WTC11 (cell line): ENCODE measurements at regions not wholly inside any gene's neighbourhood (a gene's known extent, or its start where the extent isn't known, plus 50 kb on each side); places are given as distances from the start of the nearest gene placed in this dataset.

Source experiments
- ATAC-seq: fragments of 200-7000 bp; cut with Tn5 transposase; 2 replicates; pipeline ENCODE4 v1.10.0; 2021; ENCODE audit warnings: mild to moderate bottlenecking, moderate library complexity
- CTCF ChIA-PET: fragments of 300-600 bp; sonication (Branson Sonifier 250); formaldehyde crosslinking; loops from one replicate; lab custom pipeline; 2021; ENCODE audit warnings: antibody characterized with exemption; lab: Charles Lee
- POLR2A ChIA-PET: fragments of 350-600 bp; sonication (Branson Sonifier 250); formaldehyde crosslinking; loops from one replicate; lab custom pipeline; 2021; ENCODE audit warnings: antibody characterized with exemption; lab: Charles Lee
- DNase-seq: peaks from one replicate; pipeline ENCODE4 v3.0.0; 2021; ENCODE audit warnings: low spot score
- H3K27ac Mint-ChIP-seq: 2 replicates; pipeline ENCODE4 v1.8.0; 2021; ENCODE audit warnings: mixed read lengths
- H3K27me3 Mint-ChIP-seq: 2 replicates; pipeline ENCODE4 v1.8.0; 2021; ENCODE audit warnings: low read depth, mild to moderate bottlenecking, moderate library complexity, mixed read lengths
- H3K36me3 Mint-ChIP-seq: 2 replicates; pipeline ENCODE4 v1.8.0; 2021; ENCODE audit warnings: mixed read lengths
- H3K4me1 Mint-ChIP-seq: 2 replicates; pipeline ENCODE4 v1.8.0; 2022; ENCODE audit warnings: mixed read lengths
- H3K4me3 Mint-ChIP-seq: 2 replicates; pipeline ENCODE4 v1.8.0; 2021; ENCODE audit warnings: mild to moderate bottlenecking, moderate library complexity, mixed read lengths
- H3K9me3 Mint-ChIP-seq: 2 replicates; pipeline ENCODE4 v1.8.0; 2021; ENCODE audit warnings: mixed read lengths
- AFF4 ChIP-seq: sonication (generic); formaldehyde crosslinking; IDR thresholded peaks from 2 replicates; pipeline ENCODE4 v1.8.1; 2023; ENCODE audit warnings: mild to moderate bottlenecking, missing genetic modification reagents, borderline replicate concordance
- ATF1 ChIP-seq: sonication (generic); formaldehyde crosslinking; IDR thresholded peaks from 2 replicates; pipeline ENCODE4 v1.8.1; 2023; ENCODE audit warnings: mild to moderate bottlenecking, moderate library complexity, missing genetic modification reagents
- FOXJ3 ChIP-seq: sonication (generic); formaldehyde crosslinking; IDR thresholded peaks from 2 replicates; pipeline ENCODE4 v1.9.0; 2021; ENCODE audit warnings: missing genetic modification reagents, mild to moderate bottlenecking, borderline replicate concordance
- HMGXB4 ChIP-seq: sonication (generic); formaldehyde crosslinking; IDR thresholded peaks from 2 replicates; pipeline ENCODE4 v1.8.1; 2023; ENCODE audit warnings: mild to moderate bottlenecking, moderate library complexity, missing genetic modification reagents
- IRF2 ChIP-seq: sonication (generic); formaldehyde crosslinking; IDR thresholded peaks from 2 replicates; pipeline ENCODE4 v1.8.0; 2022; ENCODE audit warnings: low read depth, missing genetic modification reagents, borderline replicate concordance
- MLX ChIP-seq: sonication (generic); formaldehyde crosslinking; IDR thresholded peaks from 2 replicates; pipeline ENCODE4 v1.8.1; 2023; ENCODE audit warnings: mild to moderate bottlenecking, missing genetic modification reagents, moderate library complexity
- NR2C2 ChIP-seq: sonication (generic); formaldehyde crosslinking; IDR thresholded peaks from 2 replicates; pipeline ENCODE4 v1.8.0; 2022; ENCODE audit warnings: mild to moderate bottlenecking, missing genetic modification reagents
- PRRX2 ChIP-seq: fragments of 250-450 bp; sonication (Bioruptor Pico); IDR thresholded peaks from 2 replicates; pipeline ENCODE4 v1.8.0; 2021; ENCODE audit warnings: mild to moderate bottlenecking
- RORB ChIP-seq: fragments of 250-450 bp; sonication (Bioruptor Pico); IDR thresholded peaks from 2 replicates; pipeline ENCODE4 v1.9.0; 2021; ENCODE audit warnings: mild to moderate bottlenecking
- TEAD1 ChIP-seq: sonication (generic); formaldehyde crosslinking; IDR thresholded peaks from 2 replicates; pipeline ENCODE4 v1.8.0; 2022; ENCODE audit warnings: mild to moderate bottlenecking, missing genetic modification reagents
- TEAD4 ChIP-seq: sonication (generic); formaldehyde crosslinking; IDR thresholded peaks from 2 replicates; pipeline ENCODE4 v1.8.0; 2022; ENCODE audit warnings: mild to moderate bottlenecking, missing genetic modification reagents
- ZBTB43 ChIP-seq: sonication (generic); formaldehyde crosslinking; IDR thresholded peaks from 2 replicates; pipeline ENCODE4 v1.8.1; 2023; ENCODE audit warnings: mild to moderate bottlenecking, missing genetic modification reagents
- ZNF138 ChIP-seq: sonication (generic); formaldehyde crosslinking; conservative IDR thresholded peaks from 2 replicates; pipeline ENCODE4 v1.8.1; 2022; ENCODE audit warnings: mild to moderate bottlenecking, moderate library complexity, missing genetic modification reagents
- ZNF416 ChIP-seq: fragments of 250-450 bp; sonication (Bioruptor Pico); IDR thresholded peaks from 2 replicates; pipeline ENCODE4 v1.9.0; 2021; ENCODE audit warnings: mild to moderate bottlenecking, inconsistent platforms
- TF ChIP-seq, protein P1 (sequence below): fragments of 250-450 bp; sonication (Bioruptor Pico); IDR thresholded peaks from 2 replicates; pipeline ENCODE4 v1.8.0; 2021; ENCODE audit warnings: mild to moderate bottlenecking
- TF ChIP-seq, protein P2 (sequence below): sonication (generic); formaldehyde crosslinking; IDR thresholded peaks from 2 replicates; pipeline ENCODE4 v1.8.0; 2023; ENCODE audit warnings: missing genetic modification reagents
- TF ChIP-seq, protein P3 (sequence below): sonication (generic); formaldehyde crosslinking; conservative IDR thresholded peaks from 2 replicates; pipeline ENCODE4 v1.8.1; 2022; ENCODE audit warnings: mild to moderate bottlenecking, missing genetic modification reagents
- TF ChIP-seq, protein P4 (sequence below): sonication (generic); formaldehyde crosslinking; IDR thresholded peaks from 2 replicates; pipeline ENCODE4 v1.8.0; 2023; ENCODE audit warnings: mild to moderate bottlenecking, missing genetic modification reagents

DNA sequence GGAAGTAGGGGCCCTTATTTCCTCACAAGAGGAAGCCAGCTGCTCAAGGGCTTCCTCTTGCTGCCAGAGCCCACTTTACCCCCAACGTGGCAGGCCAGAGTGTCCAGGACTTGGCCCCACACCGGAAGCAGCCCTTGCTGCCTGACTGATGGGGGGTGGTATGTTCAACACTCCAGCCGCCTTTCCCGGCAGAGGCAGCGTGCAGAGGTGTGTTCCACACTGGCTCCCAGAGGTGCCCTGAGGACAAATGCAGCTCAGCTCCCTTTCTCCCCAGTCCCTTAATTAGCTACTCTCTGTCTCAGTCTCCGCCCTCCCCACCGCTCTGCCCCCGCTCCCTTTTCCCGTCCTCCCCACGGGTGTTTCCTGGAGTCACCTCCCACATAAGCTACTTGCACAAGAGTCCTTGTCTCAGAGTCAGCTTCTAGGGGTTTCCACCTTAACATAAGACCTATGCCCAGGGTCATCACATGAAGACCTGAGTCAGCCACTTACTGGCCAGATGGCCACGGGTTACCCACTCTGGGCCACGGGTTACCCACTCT, 61.7 kb upstream of the SHLD1 start:
- DNase-seq, result no peak
- H3K27me3 Mint-ChIP-seq, result no peaks in the 10 kb centered on the region; the same call in 1 of the 2 replicates
- ChIA-PET POLR2A (no interaction called here), CTCF (interaction anchor here (1.6 kb wide), 1 partner anchor 131 kb away, joined by 4 read pairs; no protein-coding TSS in a partner anchor)
- H3K36me3 Mint-ChIP-seq, result no peaks in the 10 kb centered on the region
- no peak overlapping the region for H3K27ac Mint-ChIP-seq
- H3K4me3 Mint-ChIP-seq, result no peak overlapping the region
- H3K4me1 Mint-ChIP-seq, result no peaks in the 10 kb centered on the region
- no peak for ATAC-seq
- no peaks in the 10 kb centered on the region for H3K9me3 Mint-ChIP-seq
- TF ChIP-seq, protein P1, sequence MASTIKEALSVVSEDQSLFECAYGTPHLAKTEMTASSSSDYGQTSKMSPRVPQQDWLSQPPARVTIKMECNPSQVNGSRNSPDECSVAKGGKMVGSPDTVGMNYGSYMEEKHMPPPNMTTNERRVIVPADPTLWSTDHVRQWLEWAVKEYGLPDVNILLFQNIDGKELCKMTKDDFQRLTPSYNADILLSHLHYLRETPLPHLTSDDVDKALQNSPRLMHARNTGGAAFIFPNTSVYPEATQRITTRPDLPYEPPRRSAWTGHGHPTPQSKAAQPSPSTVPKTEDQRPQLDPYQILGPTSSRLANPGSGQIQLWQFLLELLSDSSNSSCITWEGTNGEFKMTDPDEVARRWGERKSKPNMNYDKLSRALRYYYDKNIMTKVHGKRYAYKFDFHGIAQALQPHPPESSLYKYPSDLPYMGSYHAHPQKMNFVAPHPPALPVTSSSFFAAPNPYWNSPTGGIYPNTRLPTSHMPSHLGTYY, result no peak
- no peak for TF ChIP-seq ZNF138 (CRISPR knock-in tag)
- no peak for TF ChIP-seq TEAD4
- TF ChIP-seq AFF4 (CRISPR knock-in tag), result no peak
- TF ChIP-seq, protein P2, sequence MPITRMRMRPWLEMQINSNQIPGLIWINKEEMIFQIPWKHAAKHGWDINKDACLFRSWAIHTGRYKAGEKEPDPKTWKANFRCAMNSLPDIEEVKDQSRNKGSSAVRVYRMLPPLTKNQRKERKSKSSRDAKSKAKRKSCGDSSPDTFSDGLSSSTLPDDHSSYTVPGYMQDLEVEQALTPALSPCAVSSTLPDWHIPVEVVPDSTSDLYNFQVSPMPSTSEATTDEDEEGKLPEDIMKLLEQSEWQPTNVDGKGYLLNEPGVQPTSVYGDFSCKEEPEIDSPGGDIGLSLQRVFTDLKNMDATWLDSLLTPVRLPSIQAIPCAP (CRISPR knock-in tag), result no peak
- no peak for TF ChIP-seq ATF1 (CRISPR knock-in tag)
- no peak for TF ChIP-seq IRF2 (CRISPR knock-in tag)
- TF ChIP-seq, protein P3, sequence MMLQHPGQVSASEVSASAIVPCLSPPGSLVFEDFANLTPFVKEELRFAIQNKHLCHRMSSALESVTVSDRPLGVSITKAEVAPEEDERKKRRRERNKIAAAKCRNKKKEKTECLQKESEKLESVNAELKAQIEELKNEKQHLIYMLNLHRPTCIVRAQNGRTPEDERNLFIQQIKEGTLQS (CRISPR knock-in tag), result no peak
- no peak for TF ChIP-seq RORB (CRISPR knock-in tag)
- no peak for TF ChIP-seq NR2C2 (CRISPR knock-in tag)
- no peak for TF ChIP-seq TEAD1

DNA sequence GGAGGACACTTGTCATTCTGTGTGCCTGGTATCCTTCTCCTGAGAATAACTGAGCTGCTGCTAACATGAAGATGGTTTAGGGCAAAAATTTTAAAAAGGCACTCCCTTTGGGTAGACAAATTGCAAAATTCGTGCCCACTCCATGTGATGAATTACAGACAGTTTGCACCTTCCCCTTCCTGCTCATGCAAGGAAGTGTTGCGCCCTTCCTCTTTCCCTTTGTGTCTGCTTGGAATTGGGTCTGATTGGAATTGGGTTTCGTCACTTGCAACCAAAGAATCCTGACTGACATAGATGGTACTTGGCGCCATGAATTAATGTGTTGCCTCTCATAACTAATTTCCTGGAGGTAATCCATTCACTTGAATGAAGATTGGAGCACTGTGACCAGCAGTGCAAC, 62.3 kb upstream of the SHLD1 start:
- Mint-ChIP-seq H3K27me3 (no peaks in the 10 kb centered on the region; the same call in 1 of the 2 replicates), H3K4me1 (no peaks in the 10 kb centered on the region), H3K9me3 (no peaks in the 10 kb centered on the region), H3K36me3 (no peaks in the 10 kb centered on the region), H3K4me3 (no peak overlapping the region), H3K27ac (no peak overlapping the region)
- DNase-seq, result no peak
- no peak for TF ChIP-seq HMGXB4 (CRISPR knock-in tag)
- no peak for TF ChIP-seq FOXJ3
- TF ChIP-seq ATF1 (CRISPR knock-in tag), result no peak
- no peak for TF ChIP-seq NR2C2 (CRISPR knock-in tag)
- TF ChIP-seq, protein P4, sequence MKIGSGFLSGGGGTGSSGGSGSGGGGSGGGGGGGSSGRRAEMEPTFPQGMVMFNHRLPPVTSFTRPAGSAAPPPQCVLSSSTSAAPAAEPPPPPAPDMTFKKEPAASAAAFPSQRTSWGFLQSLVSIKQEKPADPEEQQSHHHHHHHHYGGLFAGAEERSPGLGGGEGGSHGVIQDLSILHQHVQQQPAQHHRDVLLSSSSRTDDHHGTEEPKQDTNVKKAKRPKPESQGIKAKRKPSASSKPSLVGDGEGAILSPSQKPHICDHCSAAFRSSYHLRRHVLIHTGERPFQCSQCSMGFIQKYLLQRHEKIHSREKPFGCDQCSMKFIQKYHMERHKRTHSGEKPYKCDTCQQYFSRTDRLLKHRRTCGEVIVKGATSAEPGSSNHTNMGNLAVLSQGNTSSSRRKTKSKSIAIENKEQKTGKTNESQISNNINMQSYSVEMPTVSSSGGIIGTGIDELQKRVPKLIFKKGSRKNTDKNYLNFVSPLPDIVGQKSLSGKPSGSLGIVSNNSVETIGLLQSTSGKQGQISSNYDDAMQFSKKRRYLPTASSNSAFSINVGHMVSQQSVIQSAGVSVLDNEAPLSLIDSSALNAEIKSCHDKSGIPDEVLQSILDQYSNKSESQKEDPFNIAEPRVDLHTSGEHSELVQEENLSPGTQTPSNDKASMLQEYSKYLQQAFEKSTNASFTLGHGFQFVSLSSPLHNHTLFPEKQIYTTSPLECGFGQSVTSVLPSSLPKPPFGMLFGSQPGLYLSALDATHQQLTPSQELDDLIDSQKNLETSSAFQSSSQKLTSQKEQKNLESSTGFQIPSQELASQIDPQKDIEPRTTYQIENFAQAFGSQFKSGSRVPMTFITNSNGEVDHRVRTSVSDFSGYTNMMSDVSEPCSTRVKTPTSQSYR (CRISPR knock-in tag), result no peak
- TF ChIP-seq PRRX2 (CRISPR knock-in tag), result no peak
- TF ChIP-seq ZBTB43 (CRISPR knock-in tag), result no peak
- TF ChIP-seq ZNF416 (CRISPR knock-in tag), result no peak
- no peak for TF ChIP-seq MLX (CRISPR knock-in tag)
- ChIA-PET CTCF (no interaction called here), POLR2A (no interaction called here)
- no peak for ATAC-seq
